ENCODE measurements at regions not wholly inside any gene's neighbourhood (a gene's known extent, or its start where the extent isn't known, plus 50 kb on each side); places are given as distances from the start of the nearest gene placed in this dataset.
"Not testable (repeated sequence)": the region's sequence is repeated elsewhere in the genome, so short reads cannot be mapped to it uniquely, and the experiment has no call there.

DNA sequence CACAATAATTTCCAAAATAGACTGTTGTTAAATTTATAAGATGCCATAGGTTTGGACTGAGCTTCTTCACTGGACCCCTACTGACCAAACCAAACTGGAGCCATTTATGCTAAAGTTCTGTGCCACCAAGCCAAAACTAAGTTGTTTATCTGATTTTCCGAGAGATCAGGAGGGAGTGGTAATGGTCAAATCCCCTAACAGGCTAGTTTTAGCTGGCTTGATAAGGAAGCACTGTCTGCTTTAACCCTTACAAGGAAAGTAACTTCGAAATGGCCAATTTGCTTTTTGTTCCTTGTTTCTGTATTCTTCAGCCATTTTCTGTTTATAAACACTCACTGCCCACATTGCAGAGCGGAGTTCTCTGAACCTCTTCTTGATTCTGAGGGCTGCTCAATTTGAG, 246.8 kb upstream of the TUT7 start:
- DNase-seq = no peak

DNA sequence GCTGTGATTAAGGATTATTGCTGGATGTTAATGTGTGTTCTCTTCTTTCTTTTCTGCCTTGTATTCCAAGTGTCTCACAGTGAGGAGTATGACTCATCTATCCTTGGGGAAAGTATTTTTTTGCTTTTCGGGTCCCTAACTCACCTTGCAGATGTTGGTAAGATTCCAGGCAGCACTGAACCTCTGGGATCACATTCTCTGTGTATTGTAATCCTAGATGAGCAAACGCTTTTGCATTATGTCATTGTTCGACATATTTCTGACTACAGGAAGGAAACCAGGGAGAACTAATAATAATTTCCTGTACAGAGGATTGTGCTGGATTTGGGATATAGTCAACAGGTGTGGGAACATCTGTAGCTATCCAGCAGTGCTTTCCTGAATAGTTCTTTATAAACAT, 246.1 kb upstream of the TUT7 start:
- no peak for DNase-seq

DNA sequence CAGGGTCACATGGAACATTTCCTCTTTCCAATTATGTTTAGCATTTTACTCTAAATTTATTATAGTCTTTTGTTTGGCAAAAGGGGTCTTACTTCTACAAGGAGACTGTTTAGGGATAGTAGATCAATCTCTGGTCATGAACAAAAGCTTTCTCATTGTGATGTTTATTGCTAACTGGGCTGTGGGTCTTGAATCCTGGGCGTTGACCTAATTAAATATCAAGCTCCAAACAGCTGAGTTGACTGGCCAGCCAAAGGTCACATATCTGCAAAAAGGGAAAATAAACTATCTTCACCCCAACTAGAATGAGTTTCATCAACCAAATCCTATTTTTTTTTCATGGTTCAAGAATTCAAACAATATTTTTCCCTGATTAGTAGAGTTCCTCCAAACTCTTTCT, 245.4 kb upstream of the TUT7 start:
- DNase-seq = no peak

DNA sequence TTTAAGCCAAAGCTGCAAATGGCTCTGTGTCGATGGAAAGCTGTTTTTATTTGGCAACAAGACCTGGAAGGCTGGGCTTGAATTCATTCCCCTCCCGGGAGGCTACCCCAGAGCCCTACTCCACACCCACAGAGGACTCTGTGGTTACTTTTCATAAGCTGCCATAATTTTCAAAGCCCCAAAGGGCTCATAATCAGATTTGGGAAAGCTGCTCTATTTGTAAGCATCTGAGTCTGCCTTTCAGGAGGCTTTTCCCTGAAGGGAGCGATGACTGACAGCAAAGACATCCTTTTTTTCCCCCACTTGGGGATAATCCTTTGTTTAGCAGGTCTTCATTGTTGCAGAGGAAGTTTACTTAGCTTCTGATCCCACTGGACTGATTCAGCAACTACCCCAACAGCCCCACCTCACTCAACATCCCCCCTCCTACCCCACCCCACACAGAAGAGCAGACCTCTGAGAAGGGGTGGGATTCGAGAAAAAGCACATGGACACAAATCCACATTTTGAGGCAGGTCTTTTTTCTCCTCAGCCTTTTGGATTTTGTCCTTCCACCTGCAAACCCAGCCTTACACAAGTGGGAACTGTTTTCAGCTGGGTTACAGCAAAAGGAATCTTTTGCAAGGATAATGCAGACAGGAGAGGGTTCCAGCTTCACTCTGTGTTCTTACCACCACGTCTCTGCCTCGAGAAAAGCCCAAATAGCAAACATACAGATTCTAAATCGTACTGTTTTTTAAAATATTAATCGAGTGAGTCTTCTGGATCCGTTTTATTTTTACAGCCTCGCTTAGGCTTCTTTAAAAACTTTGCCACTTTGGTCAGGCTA, 244.4 kb upstream of the TUT7 start:
- no peak for DNase-seq

DNA sequence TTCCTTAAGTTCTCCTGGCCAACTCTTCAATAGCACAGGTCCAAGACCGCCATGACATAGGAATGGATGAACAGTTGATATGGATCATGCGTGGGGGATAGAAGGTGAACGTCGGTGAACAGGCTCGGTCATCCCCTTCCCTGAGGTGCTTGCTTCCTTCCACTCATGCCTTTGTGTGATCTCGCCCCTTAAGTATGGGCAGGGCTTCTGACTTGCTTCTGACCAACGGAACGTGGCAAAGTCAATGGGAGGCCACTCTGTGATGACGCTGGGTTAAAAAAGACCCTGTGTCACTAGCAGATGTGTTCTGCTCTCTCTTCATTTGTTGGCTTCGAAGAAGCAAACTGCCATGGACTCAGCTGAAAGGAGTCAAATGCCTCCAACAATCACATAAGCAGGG, 240.5 kb upstream of the TUT7 start:
- no peak for DNase-seq

DNA sequence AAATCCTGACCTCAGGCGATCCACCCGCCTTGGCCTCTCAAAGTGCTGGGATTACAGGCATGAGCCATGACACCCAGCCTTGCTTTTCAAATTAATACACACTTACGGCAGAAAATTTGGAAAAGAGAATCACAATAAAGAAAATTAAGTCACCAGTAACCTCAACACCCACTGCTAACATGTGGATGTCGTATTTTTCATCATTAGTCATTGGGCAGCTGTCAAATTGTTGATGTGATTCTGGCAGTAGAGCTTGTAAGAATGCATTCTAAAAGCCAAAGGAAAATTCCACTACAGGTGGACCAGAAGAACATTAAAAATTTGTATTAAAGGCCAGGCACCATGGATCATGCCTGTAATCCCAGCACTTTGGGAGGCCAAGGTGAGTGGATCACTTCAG, 237.3 kb upstream of the TUT7 start:
- DNase-seq = no peak

DNA sequence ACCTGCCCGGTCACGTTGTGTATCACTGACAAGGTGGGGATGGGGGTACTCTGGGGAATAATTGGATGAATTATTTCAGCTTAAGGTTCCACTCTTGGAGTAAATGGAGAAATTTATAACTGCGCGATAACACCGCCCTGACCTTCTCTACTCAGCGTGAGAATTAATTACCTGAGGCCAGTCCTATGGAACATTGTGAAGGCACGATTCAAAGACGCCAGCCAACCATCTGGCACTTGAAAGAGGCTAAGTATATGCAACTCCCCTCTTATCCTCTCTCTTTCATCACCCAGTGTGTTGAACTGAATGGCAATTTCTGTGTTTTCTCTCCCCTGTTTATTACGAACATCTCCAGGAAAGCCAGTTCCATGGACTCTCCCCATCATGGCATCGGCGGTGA, 235.5 kb upstream of the TUT7 start:
- no peak for DNase-seq

DNA sequence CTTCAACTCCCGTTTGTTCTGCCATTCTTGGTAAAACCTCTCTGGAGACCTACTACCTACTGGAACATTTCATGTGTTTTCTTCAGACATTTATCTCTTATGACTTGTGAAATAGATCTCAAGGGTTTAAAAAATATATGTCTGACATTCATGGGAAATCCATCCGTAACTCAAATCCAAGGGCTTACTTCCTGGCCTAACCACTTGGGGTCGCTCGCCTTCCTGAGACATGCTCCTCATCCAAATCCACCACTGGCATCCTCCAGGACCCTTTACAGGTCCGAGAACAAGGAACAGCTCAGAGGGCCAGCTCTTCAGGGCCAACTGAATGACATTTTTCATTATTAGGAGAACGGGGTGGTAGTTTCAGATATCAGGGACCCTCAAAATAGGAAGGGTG, 235.1 kb upstream of the TUT7 start:
- no peak for DNase-seq

DNA sequence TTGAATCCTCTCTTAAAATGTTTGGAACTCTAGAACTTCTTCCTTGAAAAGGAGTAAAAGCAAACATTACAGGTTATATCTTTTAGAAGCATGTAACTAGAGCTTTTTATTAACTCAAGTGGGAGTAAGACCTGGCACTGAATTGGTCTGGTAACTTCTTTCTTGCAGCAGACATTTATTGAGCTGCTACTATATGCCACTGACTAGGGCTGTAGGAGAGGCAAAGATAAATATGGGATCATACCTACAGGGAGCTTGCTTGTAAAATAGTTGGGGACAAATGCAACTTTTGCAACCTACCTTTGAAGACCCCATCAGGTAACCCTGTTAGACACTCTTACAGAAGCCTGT, 231.9 kb upstream of the TUT7 start:
- DNase-seq = no peak

DNA sequence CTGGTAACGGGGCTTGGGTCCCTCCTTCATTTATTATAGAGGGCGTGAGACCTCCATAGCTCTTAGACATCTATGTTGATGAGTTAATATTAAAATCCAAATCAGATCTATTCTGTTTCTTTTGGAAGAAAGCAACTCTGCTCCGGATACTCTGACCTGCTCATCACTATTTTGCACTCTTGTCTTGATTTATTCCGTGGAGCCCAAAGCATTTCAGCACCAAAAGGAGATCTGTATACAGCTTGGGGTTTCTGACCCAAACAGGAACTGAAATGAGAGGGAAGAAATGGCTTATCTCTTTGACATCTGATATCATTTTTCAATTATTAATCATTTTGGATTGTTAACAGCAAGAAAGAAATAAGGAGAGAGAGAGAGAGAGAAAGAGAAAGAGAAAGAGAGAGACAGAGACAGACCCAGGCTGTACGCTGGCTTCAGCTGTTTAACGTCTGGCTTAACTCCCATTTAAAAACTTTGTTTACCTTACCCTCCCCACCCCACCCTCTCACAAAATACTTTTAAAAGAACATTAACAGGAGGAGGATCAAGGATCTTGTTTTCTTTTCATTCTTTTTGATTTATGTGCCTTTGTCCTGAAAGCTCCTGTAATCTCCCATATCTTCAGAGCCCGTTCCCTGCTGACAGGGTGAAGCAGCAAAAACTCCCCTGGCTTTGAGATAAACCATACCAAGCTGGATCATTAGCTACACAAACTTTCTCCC, 231.4 kb upstream of the TUT7 start:
- no peak for DNase-seq

DNA sequence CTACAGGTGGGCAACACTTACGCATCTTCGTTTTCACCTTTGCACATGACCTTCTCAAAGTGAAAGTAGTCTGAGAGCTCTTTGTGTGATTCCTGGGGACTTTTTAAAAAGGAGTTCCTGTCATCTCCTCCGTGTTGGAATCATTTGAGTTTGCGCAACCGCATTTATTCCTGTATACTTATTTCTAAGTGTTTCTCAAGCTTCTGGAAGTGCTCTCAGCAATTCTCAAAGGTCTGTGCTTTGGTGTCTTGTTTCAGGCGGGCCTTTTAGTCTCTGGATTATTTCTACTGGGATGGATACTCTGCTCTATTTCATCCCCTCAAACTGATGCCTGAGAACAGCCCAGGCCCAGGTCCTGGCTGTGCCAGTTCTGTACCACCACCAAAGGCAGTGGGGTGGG, 226.5 kb upstream of the TUT7 start:
- no peak for DNase-seq

DNA sequence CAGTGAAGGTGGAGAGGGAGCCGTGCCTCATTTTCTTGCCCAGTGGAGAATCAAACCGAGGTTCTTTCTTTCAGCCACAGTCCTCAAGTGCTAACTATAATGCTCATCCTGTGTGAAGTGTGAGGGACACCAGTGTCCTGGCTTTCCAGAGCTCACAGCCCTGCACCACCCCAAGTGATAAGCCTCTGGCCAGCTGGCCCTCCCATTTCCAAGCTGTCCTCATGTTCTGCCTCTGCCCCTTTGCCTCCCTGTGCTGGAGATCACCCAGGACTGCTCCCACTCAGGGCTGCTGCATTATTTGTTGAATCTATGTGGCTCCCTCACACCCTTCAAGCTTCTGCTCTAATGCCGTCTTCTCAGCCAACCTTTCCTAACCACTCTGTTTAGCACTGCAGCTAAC, 224.5 kb upstream of the TUT7 start:
- DNase-seq = no peak

DNA sequence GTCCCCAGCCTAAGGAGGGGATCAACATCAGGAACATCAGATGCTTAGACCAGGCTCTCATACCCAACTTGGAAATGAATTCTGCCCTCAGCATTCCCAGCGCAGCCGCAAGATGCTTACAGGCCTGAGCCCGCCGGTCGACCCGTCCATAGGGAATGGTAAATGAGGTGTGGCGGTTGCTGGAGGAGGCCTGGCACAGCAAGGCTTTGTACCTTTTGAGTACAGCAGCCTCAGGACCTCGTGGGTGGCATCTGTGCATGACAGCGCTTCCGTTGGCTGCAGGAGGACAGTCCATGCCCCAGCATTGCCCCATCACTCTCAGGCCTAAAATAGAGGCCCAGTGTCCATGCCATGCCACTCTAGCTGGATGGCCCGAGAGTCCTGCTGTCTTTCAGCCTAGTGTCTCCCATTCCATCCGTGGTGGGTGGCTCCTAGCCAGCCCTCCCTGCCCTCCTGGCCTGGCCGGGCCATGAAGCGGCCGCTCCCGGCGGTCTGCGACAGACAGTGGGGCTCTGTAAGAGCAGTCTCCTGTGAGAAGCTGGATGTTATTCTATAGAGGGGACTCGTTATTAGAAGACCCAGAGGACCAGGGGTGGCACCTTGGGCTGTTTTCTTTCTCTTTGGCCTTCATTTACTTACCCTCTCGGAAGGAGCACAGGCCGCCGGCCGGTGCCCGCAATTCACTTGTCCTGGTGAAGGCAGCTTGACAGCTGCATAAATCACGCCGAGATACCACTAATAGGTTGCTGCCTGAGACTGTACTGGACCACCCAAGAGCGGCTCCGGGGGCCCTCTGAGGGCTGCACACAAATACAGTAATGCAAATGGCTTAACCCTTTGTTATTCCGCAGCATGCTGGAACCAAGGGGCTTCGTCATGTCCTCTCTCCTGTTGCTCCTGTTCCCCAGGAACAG, 223.5 kb upstream of the TUT7 start:
- DNase-seq = no peak

DNA sequence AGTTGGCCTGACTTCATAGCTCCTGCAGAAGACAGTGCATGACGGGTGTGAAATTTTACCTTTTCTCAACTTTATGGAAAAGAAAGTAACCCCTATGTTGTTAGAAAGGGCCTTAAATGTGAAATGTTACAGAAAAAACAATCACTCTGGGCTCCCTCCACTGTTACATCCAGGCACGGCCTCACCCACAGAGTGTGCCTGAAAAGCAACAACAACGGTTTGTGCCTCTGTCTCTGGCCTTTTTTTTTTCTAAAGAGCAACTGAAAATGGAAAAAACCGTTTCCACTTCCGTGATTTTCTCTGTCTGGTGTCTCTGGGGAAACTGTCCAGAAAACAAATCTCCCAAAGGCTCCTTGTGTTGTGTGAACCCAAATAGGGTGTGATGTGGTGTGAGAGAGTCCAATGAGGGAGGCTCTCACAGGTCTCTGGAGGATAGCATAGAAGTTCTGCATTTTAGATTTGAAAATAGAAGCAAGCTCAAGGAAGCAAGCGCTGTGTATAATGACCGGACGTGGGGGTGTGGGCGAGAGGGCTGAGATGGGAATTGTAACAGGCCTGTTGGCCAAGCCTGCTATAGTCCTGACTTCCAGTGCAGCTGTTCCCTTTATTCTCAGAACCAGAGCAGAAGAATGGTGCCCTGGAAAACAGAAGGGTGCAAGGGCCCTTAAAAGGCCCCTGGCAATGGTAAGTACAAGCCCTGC, 221.8 kb upstream of the TUT7 start:
- no peak for DNase-seq

DNA sequence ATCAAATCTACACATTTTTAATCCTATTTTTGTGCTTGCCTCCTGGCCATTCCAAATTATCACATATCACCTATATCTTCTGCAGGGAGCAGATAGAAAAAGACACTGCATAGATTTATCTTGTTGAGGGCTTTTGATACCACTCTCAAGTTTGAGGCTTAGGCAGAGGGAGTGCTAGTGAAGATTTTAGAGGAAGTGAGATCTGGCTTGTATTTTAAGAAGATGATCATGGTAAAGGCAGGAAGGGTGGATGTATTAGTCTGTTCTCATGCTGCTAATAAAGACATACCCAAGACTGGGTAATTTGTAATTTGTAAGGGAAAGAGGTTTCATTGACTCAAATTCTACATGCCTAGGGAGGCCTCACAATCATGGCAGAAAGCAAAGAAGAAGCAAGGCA, 220.9 kb upstream of the TUT7 start:
- no peak for DNase-seq

DNA sequence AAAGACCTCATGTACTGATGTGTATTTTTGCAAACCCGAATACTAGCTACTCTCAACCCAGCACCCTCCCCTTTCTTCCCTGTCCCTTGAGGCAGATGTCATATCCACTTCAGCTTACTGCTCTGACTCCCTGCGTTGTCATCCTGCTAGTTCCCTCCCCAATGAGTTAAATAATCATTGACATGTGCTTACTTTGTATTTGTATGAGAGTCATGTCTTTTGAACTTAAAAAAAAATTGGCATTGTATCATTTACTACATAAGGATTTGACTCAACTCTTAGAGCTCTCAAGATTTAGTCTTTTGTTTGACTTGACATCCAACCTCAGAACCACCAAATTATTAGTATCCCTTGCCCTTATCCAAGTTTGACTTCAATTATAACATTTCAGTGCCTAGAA, 219.7 kb upstream of the TUT7 start:
- no peak for DNase-seq

DNA sequence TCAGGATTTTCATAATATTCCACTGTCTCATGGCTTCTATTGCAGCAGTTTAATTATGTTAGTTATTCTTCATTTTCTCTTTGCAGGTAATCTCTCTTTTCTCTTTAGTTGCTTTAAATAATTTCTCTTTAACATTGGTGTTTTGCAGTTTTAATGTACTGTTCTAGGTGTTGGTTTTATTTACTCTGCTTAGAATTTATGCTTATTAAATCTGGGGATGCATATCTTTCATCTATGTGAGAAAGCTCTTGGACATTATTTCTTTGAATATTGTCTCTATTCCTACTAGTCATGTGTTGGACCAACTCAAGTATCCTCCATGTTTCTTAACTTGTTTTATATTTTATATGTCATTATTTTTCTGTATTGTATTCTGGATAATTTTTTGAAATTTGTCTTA, 218.7 kb upstream of the TUT7 start:
- no peak for DNase-seq

DNA sequence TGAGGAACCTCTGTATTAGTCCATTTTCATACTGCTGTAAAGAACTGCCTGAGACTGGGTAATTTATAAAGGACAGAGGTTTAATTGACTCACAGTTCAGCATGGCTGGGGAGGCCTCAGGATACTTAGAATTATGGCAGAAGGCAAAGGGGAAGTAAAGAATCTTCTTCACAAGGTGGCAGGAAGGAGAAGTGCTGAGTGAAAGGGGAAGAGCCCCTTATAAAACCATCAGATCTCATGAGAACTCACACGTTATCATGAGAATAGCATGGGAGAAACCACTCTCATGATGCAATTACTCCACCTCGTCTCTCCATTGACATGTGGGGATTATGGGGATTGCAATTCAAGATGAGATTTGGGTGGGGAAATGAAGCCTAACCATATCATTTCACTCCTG, 211.4 kb upstream of the TUT7 start:
- DNase-seq = not testable (repeated sequence)

DNA sequence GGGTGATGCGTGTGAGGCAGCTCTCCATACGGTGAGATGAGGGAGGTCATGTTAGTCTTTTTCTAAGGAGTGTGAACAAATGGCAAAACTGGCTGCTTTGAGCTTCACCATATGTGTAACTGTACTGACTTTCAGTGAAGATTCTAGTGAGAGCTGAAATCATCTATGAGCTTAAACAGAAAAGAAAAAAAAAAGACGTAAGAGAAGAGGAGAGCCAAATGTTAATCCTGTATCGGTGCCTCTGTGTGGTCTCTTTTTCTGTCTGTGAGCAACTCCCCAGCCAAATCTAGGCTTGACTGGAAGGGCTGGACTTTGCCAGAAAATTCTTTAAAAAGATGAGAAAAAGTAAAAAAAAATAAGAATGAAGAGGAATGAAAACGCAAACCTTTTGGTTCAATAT, 209.7 kb upstream of the TUT7 start:
- no peak for DNase-seq

DNA sequence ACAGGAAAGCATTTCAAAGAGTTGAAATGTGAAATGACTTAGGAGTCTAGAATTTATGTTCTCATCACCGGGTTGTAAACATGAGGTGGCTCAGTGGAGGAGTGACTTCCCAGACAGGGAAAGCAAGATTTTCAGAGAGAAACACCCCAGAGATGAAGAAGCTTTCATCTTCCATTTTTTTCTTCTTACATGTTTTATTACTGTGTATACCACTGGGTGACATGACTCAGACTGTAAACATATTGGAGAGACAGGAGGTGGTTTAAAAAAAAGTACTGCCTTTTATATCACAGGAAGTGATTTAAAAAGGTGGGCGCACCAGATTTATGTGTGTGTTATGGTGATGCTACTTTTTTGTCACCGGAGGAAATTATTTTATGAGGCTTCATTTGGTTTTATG, 209.1 kb upstream of the TUT7 start:
- no peak for DNase-seq

DNA sequence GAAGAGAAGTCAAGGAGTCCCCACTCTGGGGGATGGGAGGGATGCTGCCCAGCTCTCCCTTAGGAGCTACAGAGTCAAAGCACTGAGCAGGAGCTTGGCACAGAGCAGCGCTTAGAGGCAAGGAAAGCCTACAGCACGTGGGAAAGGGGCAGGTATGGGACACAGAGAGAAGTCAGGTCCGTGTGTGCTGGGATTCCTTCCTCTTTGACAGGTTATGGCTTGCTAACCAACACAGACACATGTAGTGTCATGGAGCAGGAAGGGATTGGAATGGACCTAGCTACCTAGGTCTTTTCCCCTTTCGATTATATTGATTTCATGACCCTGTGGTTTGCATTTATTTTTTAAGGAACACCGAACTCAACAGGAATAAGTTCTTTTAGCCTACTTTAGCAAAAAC, 208.5 kb upstream of the TUT7 start:
- DNase-seq = no peak

DNA sequence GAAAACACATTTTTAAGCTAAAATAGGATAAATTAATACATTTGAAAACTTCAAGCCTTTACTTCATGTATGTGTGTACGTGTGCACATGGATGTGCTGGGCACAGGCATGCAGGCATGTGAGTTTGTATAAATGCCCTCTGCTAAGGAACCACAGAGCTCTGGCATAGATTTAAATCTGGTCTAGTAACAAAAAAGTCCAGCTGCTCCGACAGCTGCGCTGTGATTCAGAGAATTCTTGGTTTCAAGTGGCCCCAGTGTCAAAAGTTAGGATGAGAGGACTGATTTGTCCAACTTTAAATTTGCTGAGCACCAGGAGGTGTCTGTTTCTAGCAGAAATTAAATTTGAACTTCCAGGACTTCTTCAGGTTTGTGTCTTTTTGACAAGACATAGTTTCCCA, 203.7 kb upstream of the TUT7 start:
- no peak for DNase-seq
